Psoas muscle (tissue), 7 donors: ENCODE measurements at regions not wholly inside any gene's neighbourhood (a gene's known extent, or its start where the extent isn't known, plus 50 kb on each side); places are given as distances from the start of the nearest gene placed in this dataset.
"Not testable (repeated sequence)": the region's sequence is repeated elsewhere in the genome, so short reads cannot be mapped to it uniquely, and the experiment has no call there.

Experiments used
- ATAC-seq, 4 donors: fragments of 200-7000 bp; cut with Tn5 transposase; one replicate each; pipeline ENCODE4 v1.9.1; 2020; ENCODE audit warnings: moderate library complexity in 3 of 4, mild to moderate bottlenecking in 2 of 4
- DNase-seq, 2 donors: peaks; one replicate each; pipeline ENCODE4 v3.0.0-alpha.2; 2020
- H3K27ac ChIP-seq: fragments of 200-600 bp; one replicate; pipeline ENCODE4 v1.8.0; 2022
- H3K27me3 ChIP-seq, 3 donors: fragments of 200-600 bp in 1 of 3; one replicate each; pipeline versions ENCODE4 v1.6.1 to v1.8.0; 2013 to 2022; ENCODE audit warnings: low read length in 2 of 3, mild to moderate bottlenecking in 2 of 3, moderate library complexity in 1 of 3; ENCODE audit not compliant: insufficient read depth in 3 of 3
- H3K36me3 ChIP-seq, 2 donors: fragments of 200-600 bp in 1 of 2; one replicate each; pipeline versions ENCODE4 v1.6.1 to v1.8.0; 2013 to 2022; ENCODE audit warnings: low read depth in 1 of 2, mild to moderate bottlenecking in 1 of 2, moderate library complexity in 1 of 2; ENCODE audit not compliant: insufficient read depth in 1 of 2
- H3K4me1 ChIP-seq: fragments of 200-600 bp; one replicate; pipeline ENCODE4 v1.8.0; 2022
- H3K4me3 ChIP-seq: fragments of 200-600 bp; one replicate; pipeline ENCODE4 v1.8.0; 2022; ENCODE audit warnings: mild to moderate bottlenecking
- H3K9me3 ChIP-seq: fragments of 200-600 bp; one replicate; pipeline ENCODE4 v1.8.0; 2022
- WGBS, 3 donors: extraction: QIAGEN DNeasy Blood & Tissue Kit; methylation state at CpG; one replicate each; pipeline versions ENCODE4 v1.1.6 to v1.1.7; 2013; 5-methylcytosine and 5-hydroxymethylcytosine counted together
- intact Hi-C, 2 donors: fragments of 100-400 bp; cut with DNase I; formaldehyde crosslinking; loops; one replicate each; pipeline versions ENCODE4 v1.11.0 to v1.14.2; 2022
- TF ChIP-seq, protein P1 (sequence below): fragments of 200-600 bp; IDR thresholded peaks from one replicate; pipeline ENCODE4 v1.8.0; 2022; ENCODE audit warnings: antibody characterized with exemption
- donor health status: healthy with polysubstance abuse.
- donor health status: DM: no; HTN: no; CAD: no; lungs with moderate emphysema.
- donor health status: Bipolar disorder and iron deficiency.
- donor health status: healthy.
- donor health status: DM: yes; HTN: yes; CAD: no.
- donor health status: DM: no; HTN: no; CAD: no.
- donor health status: DM: yes; HTN: yes; CAD: no.

DNA sequence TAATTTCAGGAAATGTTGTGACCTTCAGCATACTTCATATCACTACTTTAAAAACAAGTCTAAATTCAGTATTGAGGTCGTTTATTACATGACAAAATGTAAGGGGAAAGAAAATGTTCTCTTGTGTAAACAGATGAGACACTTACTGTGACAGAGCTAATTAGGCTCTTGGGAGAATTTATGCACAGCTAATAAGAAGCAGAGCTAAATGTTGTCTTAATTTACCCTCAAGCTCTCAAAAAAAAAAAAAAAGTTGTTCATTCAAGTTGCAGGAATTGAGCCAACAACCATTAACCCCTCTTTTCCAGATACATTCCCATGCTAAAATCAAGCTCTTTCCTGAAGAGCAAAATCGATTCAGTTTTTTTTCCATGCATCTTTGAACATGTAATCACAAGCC is 1419.4 kb downstream of the FSCB start:
- TF ChIP-seq, protein P1, sequence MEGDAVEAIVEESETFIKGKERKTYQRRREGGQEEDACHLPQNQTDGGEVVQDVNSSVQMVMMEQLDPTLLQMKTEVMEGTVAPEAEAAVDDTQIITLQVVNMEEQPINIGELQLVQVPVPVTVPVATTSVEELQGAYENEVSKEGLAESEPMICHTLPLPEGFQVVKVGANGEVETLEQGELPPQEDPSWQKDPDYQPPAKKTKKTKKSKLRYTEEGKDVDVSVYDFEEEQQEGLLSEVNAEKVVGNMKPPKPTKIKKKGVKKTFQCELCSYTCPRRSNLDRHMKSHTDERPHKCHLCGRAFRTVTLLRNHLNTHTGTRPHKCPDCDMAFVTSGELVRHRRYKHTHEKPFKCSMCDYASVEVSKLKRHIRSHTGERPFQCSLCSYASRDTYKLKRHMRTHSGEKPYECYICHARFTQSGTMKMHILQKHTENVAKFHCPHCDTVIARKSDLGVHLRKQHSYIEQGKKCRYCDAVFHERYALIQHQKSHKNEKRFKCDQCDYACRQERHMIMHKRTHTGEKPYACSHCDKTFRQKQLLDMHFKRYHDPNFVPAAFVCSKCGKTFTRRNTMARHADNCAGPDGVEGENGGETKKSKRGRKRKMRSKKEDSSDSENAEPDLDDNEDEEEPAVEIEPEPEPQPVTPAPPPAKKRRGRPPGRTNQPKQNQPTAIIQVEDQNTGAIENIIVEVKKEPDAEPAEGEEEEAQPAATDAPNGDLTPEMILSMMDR = no peak
- 39 to 41% (median 40%) methylated on average over 2 of the region's 2 CpGs for WGBS, 3 donors
- H3K27me3 ChIP-seq = no peaks in the 10 kb centered on the region
- no peaks in the 10 kb centered on the region for H3K36me3 ChIP-seq
- no peak for ATAC-seq
- H3K27ac ChIP-seq = no peak overlapping the region
- intact Hi-C loops = no loop called here
- H3K9me3 ChIP-seq = no peaks in the 10 kb centered on the region
- DNase-seq = no peak
- H3K4me3 ChIP-seq = no peak overlapping the region
- H3K4me1 ChIP-seq = no peaks in the 10 kb centered on the region

DNA sequence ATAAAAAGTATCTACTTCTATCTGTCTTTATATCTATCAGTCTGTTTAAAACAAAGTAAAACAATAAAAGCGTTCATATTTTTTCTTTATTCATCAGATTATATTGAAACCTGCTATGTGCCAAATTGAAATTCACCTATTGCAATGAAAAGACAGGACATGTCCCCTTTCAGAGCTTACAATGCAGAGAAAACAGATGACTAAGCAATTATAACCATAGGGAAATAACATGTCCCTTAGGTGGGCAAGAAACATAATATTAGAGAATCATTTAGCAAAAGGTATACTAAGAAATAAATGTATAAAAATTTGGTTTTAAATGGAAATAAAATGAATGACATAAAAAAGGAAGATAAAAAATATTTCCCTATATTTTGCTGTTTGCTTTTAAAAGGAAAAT is 1421.3 kb downstream of the FSCB start:
- TF ChIP-seq, protein P1 = no peak
- no peaks in the 10 kb centered on the region for H3K4me1 ChIP-seq
- H3K27me3 ChIP-seq = no peaks in the 10 kb centered on the region
- ATAC-seq = no peak
- H3K27ac ChIP-seq = no peak overlapping the region
- no peaks in the 10 kb centered on the region for H3K36me3 ChIP-seq
- no peaks in the 10 kb centered on the region for H3K9me3 ChIP-seq
- 84 to 92% (median 85%) methylated on average over 1 of the region's 1 CpG for WGBS, 3 donors
- intact Hi-C loops = no loop called here
- no peak overlapping the region for H3K4me3 ChIP-seq
- no peak for DNase-seq

DNA sequence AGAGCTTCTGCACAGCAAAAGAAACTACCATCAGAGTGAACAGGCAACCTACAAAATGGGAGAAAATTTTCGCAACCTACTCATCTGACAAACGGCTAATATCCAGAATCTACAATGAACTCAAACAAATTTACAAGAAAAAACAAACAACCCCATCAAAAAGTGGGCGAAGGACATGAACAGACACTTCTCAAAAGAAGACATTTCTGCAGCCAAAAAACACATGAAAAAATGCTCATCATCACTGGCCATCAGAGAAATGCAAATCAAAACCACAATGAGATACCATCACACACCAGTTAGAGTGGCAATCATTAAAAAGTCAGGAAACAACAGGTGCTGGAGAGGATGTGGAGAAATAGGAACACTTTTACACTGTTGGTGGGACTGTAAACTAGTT is 1439.7 kb downstream of the FSCB start:
- H3K4me1 ChIP-seq, H3K4me3 ChIP-seq, intact Hi-C loops, DNase-seq, H3K27ac ChIP-seq, H3K27me3 ChIP-seq, H3K9me3 ChIP-seq, ATAC-seq, H3K36me3 ChIP-seq: not testable (repeated sequence)
- 63 to 100% (median 90%) methylated on average over 1 to 2 of the region's 3 CpGs for WGBS, 3 donors

DNA sequence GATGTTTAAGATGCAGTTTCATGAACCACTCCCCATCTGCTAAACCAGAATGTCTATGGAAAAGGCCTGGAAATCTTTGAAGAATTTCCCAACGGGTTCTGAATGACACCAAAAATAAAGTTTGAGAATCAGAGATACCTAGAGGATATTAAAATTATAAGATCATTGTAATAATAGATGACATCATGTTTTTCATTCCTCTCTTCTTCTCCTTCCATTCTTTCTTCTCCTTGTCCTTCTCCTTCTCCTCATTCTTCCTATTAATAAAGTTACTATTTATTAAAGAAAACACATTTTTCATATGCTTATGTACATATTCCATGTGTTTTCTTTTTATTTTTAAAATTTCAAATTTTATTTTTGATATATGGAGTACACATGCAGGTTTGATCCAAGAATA is 1449.4 kb downstream of the LRFN5 start:
- Histone ChIP-seq H3K4me1 (no peaks in the 10 kb centered on the region), H3K9me3 (no peaks in the 10 kb centered on the region), H3K4me3 (no peak overlapping the region), H3K27ac (no peak overlapping the region), H3K27me3 (no peaks in the 10 kb centered on the region), H3K36me3 (no peaks in the 10 kb centered on the region)
- WGBS, 3 donors = 40 to 52% (median 51%) methylated on average over 1 of the region's 1 CpG
- DNase-seq (no peak), ATAC-seq (no peak)
- intact Hi-C loops = loop anchor here in 1 of 2 donors (5.0 kb wide), 1 partner anchor 519 kb away; no protein-coding TSS in a partner anchor
- TF ChIP-seq, protein P1 = no peak

DNA sequence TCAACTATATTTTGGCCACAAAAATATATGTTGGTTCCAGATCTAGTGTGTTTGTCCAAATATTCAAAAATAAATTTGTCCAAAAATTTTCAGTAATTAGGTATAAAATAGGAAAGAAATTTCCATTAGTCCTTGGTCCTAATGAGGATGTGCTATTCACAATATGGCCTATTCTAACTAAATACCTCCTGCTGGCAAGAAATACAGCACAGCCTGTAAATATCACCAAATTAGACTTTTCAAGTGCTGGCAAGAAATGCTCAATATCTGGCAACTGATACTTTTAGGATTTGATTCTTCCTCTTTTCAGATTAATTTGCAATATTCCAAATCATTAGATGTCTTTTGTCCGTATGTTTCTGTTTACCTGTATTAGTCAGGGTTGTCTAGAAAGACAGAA is 1446.2 kb downstream of the LRFN5 start:
- TF ChIP-seq, protein P1 = no peak
- H3K36me3 ChIP-seq = no peaks in the 10 kb centered on the region
- DNase-seq = no peak
- no peaks in the 10 kb centered on the region for H3K27me3 ChIP-seq
- no peak overlapping the region for H3K27ac ChIP-seq
- no peaks in the 10 kb centered on the region for H3K4me1 ChIP-seq
- H3K4me3 ChIP-seq = no peak overlapping the region
- intact Hi-C loops = no loop called here
- ATAC-seq = no peak
- no peaks in the 10 kb centered on the region for H3K9me3 ChIP-seq
- 82 to 90% (median 90%) methylated on average over 1 of the region's 1 CpG for WGBS, 3 donors
